ENCODE measurements at regions not wholly inside any gene's neighbourhood (a gene's known extent, or its start where the extent isn't known, plus 50 kb on each side); places are given as distances from the start of the nearest gene placed in this dataset.

DNA sequence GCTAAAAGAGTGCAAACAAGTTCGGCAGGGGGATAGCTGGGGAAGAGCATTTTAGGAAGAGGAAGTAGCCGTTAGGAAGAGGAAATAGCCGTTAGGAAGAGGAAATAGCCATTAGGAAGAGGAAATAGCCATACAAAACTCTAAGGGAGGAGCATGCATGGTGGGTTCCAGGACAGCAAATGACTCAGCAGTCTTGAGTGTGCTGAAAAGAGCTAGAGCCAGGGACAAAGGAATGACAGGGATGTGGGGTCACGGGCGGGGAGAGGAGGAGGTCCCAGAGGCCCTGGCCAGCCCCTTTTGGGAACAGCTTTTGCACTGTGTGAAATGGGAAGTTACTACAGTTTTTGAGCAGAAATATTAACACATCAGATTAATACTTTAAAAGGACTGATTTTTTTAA, 882.6 kb downstream of the TRIML1 start:
- H3K27ac Mint-ChIP-seq, result peak overlapping the region; percentile 56
- no peaks in the 10 kb centered on the region for H3K9me3 Mint-ChIP-seq
- no peaks in the 10 kb centered on the region for H3K36me3 ChIP-seq (ENCODE audit: control insufficient read depth, insufficient read depth, low read length)
- H3K9ac ChIP-seq (ENCODE audit: extremely low read depth, low read length, poor library complexity, severe bottlenecking), result no peak overlapping the region
- no peak overlapping the region for H3K4me3 Mint-ChIP-seq
- DNase-seq, result peak; percentile 59
- H3K27ac ChIP-seq (ENCODE audit: low read depth, low read length), result no peak overlapping the region
- no peak overlapping the region for H3K4me3 ChIP-seq (ENCODE audit: low read length)
- TF ChIP-seq, protein P1, sequence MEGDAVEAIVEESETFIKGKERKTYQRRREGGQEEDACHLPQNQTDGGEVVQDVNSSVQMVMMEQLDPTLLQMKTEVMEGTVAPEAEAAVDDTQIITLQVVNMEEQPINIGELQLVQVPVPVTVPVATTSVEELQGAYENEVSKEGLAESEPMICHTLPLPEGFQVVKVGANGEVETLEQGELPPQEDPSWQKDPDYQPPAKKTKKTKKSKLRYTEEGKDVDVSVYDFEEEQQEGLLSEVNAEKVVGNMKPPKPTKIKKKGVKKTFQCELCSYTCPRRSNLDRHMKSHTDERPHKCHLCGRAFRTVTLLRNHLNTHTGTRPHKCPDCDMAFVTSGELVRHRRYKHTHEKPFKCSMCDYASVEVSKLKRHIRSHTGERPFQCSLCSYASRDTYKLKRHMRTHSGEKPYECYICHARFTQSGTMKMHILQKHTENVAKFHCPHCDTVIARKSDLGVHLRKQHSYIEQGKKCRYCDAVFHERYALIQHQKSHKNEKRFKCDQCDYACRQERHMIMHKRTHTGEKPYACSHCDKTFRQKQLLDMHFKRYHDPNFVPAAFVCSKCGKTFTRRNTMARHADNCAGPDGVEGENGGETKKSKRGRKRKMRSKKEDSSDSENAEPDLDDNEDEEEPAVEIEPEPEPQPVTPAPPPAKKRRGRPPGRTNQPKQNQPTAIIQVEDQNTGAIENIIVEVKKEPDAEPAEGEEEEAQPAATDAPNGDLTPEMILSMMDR (conservative IDR thresholded peaks at IDR 0.05), result no peak
- no peaks in the 10 kb centered on the region for H3K4me1 ChIP-seq (ENCODE audit: control insufficient read depth, insufficient read depth, low read length)
- no peaks in the 10 kb centered on the region for H3K36me3 Mint-ChIP-seq (ENCODE audit: low read depth)
- WGBS, 2 experiments (ENCODE audit: insufficient coverage in 1 of 2, insufficient read length in 1 of 2), result 63 to 75% methylated on average over 3 to 5 of the region's 5 CpGs
- no peaks in the 10 kb centered on the region for H3K4me1 Mint-ChIP-seq
- no peaks in the 10 kb centered on the region for H3K9me3 ChIP-seq (ENCODE audit: control insufficient read depth, low read length)
- no peaks in the 10 kb centered on the region for H3K27me3 ChIP-seq (ENCODE audit: control insufficient read depth, insufficient read depth, low read length, poor library complexity, severe bottlenecking)
- H3K27me3 Mint-ChIP-seq (ENCODE audit: insufficient read depth), result no peaks in the 10 kb centered on the region

DNA sequence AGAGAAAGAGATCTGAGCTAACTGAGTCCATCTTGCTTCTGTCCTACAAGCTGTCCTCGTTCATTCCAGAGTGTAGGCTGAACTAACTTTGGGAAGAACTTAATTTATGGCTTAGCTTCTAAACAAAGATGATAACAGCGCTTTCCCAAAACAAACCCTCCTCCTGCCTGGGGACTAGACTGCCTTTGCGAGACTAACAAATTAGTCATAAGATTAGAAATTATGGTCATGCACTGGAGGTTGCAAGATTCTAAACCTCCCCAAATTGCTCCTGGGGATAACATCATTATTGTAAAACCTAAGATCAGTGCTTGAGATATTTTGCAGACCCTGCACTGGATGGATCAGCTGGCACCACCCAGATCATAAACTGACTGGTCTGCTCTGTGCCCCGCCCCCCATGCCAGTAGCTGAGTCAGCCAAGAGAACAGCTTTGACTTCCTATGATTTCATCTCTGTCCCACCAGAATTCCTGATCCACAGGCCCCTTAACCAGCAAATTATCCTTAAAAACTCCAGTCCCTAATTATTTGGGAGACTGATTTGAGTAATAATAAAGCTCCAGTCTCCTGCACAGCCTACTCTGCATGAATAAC, 883.3 kb downstream of the TRIML1 start:
- WGBS, 2 experiments (ENCODE audit: insufficient coverage in 1 of 2, insufficient read length in 1 of 2), result 93 to 96% methylated on average over 4 of the region's 4 CpGs

DNA sequence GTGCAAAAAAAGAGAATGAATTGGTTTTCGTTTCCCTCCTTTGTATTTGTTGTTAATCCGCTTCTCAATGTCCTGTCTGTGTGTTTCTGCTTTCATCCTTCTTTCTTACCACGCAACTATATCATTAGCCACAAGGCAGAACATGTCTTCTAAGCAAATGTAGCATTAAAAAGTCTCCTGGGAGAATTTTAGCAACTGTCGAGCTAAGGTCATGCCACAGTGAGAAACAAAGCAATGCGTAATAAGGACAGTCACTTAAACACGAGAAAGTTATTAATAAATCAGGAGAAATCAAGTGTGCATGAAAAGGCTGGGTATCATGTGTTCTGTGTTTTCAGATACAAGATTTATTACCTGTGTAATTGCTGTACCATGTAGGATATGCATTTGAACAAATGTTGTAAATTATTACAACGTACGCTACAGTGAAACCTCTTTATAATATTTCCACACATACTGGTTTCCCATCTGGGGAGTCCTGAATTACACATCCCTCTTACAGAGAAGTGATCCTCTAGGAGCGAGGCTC, 890.8 kb downstream of the TRIML1 start:
- no peak overlapping the region for H3K4me3 ChIP-seq (ENCODE audit: low read length)
- WGBS, 2 experiments (ENCODE audit: insufficient coverage in 1 of 2, insufficient read length in 1 of 2), result 84 to 85% methylated on average over 8 to 9 of the region's 9 CpGs
- TF ChIP-seq, protein P1 (conservative IDR thresholded peaks at IDR 0.05), result no peak
- Mint-ChIP-seq H3K27me3 (ENCODE audit: insufficient read depth) (no peaks in the 10 kb centered on the region), H3K9me3 (no peaks in the 10 kb centered on the region), H3K27ac (no peak overlapping the region), H3K4me1 (peaks cover 6% of the 10 kb centered on the region), H3K36me3 (ENCODE audit: low read depth) (no peaks in the 10 kb centered on the region), H3K4me3 (no peak overlapping the region)
- H3K27me3 ChIP-seq (ENCODE audit: control insufficient read depth, insufficient read depth, low read length, poor library complexity, severe bottlenecking), result no peaks in the 10 kb centered on the region
- H3K9ac ChIP-seq (ENCODE audit: extremely low read depth, low read length, poor library complexity, severe bottlenecking), result no peak overlapping the region
- no peaks in the 10 kb centered on the region for H3K9me3 ChIP-seq (ENCODE audit: control insufficient read depth, low read length)
- H3K36me3 ChIP-seq (ENCODE audit: control insufficient read depth, insufficient read depth, low read length), result no peaks in the 10 kb centered on the region
- no peak overlapping the region for H3K27ac ChIP-seq (ENCODE audit: low read depth, low read length)
- H3K4me1 ChIP-seq (ENCODE audit: control insufficient read depth, insufficient read depth, low read length), result no peaks in the 10 kb centered on the region
- DNase-seq, result no peak

More for the DNA sequence above, 883.3 kb downstream of the TRIML1 start:
- H3K4me1 ChIP-seq (ENCODE audit: control insufficient read depth, insufficient read depth, low read length), result no peaks in the 10 kb centered on the region
- no peaks in the 10 kb centered on the region for H3K36me3 Mint-ChIP-seq (ENCODE audit: low read depth)
- H3K9me3 Mint-ChIP-seq, result no peaks in the 10 kb centered on the region
- no peak overlapping the region for H3K4me3 Mint-ChIP-seq
- no peaks in the 10 kb centered on the region for H3K4me1 Mint-ChIP-seq
- TF ChIP-seq, protein P1 (conservative IDR thresholded peaks at IDR 0.05), result no peak
- H3K36me3 ChIP-seq (ENCODE audit: control insufficient read depth, insufficient read depth, low read length), result no peaks in the 10 kb centered on the region
- no peak overlapping the region for H3K27ac Mint-ChIP-seq
- no peaks in the 10 kb centered on the region for H3K27me3 Mint-ChIP-seq (ENCODE audit: insufficient read depth)
- H3K27me3 ChIP-seq (ENCODE audit: control insufficient read depth, insufficient read depth, low read length, poor library complexity, severe bottlenecking), result no peaks in the 10 kb centered on the region
- no peaks in the 10 kb centered on the region for H3K9me3 ChIP-seq (ENCODE audit: control insufficient read depth, low read length)
- no peak overlapping the region for H3K4me3 ChIP-seq (ENCODE audit: low read length)
- no peak overlapping the region for H3K27ac ChIP-seq (ENCODE audit: low read depth, low read length)
- no peak for DNase-seq
- H3K9ac ChIP-seq (ENCODE audit: extremely low read depth, low read length, poor library complexity, severe bottlenecking), result no peak overlapping the region

Data from endodermal cell (in vitro differentiated cells).